ENCODE measurements at regions not wholly inside any gene's neighbourhood (a gene's known extent, or its start where the extent isn't known, plus 50 kb on each side); places are given as distances from the start of the nearest gene placed in this dataset.
"Not testable (repeated sequence)": the region's sequence is repeated elsewhere in the genome, so short reads cannot be mapped to it uniquely, and the experiment has no call there.

DNA sequence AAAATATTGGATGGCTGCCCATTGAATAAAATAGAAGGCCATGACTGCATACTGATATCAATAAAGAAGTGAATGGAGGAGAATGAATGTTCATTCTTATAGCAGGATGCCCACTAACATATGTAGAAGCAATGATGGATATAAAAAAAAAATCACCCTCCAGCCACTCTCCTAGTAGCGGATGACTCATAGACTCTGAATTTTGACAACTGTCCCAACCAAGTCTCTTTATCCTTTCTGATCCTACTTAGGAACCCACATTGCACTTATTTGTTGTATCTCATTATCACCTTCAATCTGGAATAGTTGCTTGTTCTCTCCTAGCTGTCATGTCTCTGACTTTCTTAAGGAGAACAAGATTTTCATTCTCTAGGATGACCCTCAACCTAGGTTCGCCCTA lies 429.9 kb downstream of the HS3ST3B1 start:
- H3K27ac ChIP-seq: no peak overlapping the region
- no peak overlapping the region for H3K27ac Mint-ChIP-seq
- TF ChIP-seq EZH2 (IDR thresholded peaks at IDR 0.05) (no peak), EZH2phosphoT487 (IDR thresholded peaks at IDR 0.05) (no peak), CTCF (IDR thresholded peaks at IDR 0.05) (no peak)
- no peak overlapping the region for H3K4me2 ChIP-seq
- H4K20me1 ChIP-seq (ENCODE audit: low read depth): no peaks in the 10 kb centered on the region
- DNase-seq (ENCODE audit: low spot score): no peak
- H3K4me1 Mint-ChIP-seq: peaks cover 8% of the 10 kb centered on the region
- H3K9me3 Mint-ChIP-seq: peaks cover 2% of the 10 kb centered on the region
- H3K36me3 Mint-ChIP-seq: no peaks in the 10 kb centered on the region
- H3K79me2 ChIP-seq (ENCODE audit: low read depth): no peaks in the 10 kb centered on the region
- H3K27me3 Mint-ChIP-seq (ENCODE audit: insufficient read depth, low read depth): peaks cover 3% of the 10 kb centered on the region
- H3K9ac ChIP-seq: no peak overlapping the region
- H2AFZ ChIP-seq (replicated peaks): no peak overlapping the region
- peaks cover 17% of the 10 kb centered on the region for H3K4me1 ChIP-seq
- H3K4me3 ChIP-seq: no peak overlapping the region
- H3K27me3 ChIP-seq: no peaks in the 10 kb centered on the region
- no peaks in the 10 kb centered on the region for H3K9me3 ChIP-seq (ENCODE audit: low read depth)
- H3K36me3 ChIP-seq: no peaks in the 10 kb centered on the region
- H3K4me3 Mint-ChIP-seq: no peak overlapping the region
- peaks cover 6% of the 10 kb centered on the region for H3F3A ChIP-seq (ENCODE audit: low read depth)

DNA sequence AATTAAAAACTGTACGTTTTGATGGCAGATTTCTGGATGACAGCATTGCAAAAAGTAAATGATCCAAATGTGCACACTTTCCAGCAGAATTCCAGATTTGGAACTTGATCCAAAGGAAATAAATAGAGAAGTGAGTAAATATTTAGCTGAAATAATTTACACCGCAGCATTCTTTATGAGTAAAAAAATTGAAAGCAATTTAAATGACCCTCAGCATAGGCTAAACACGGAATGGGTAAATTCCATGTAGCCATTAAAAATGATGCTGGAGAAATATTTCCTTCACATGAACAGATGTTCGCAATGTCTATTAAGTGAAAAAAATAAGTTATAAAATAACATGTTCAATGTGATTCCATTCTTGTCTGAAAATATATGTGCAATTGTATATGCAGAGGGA lies 424.8 kb downstream of the HS3ST3B1 start:
- peaks cover 3% of the 10 kb centered on the region for H3K27me3 Mint-ChIP-seq (ENCODE audit: insufficient read depth, low read depth)
- no peaks in the 10 kb centered on the region for H4K20me1 ChIP-seq (ENCODE audit: low read depth)
- TF ChIP-seq EZH2phosphoT487 (IDR thresholded peaks at IDR 0.05) (no peak), CTCF (IDR thresholded peaks at IDR 0.05) (no peak), EZH2 (IDR thresholded peaks at IDR 0.05) (no peak)
- peaks cover 8% of the 10 kb centered on the region for H3K4me1 Mint-ChIP-seq
- H2AFZ ChIP-seq (replicated peaks): no peak overlapping the region
- no peak for DNase-seq (ENCODE audit: low spot score)
- H3K4me3 Mint-ChIP-seq: no peak overlapping the region
- peaks cover 11% of the 10 kb centered on the region for H3K9me3 Mint-ChIP-seq
- no peaks in the 10 kb centered on the region for H3K27me3 ChIP-seq
- H3K9ac ChIP-seq: no peak overlapping the region
- H3K79me2 ChIP-seq (ENCODE audit: low read depth): no peaks in the 10 kb centered on the region
- H3K4me2 ChIP-seq: no peak overlapping the region
- H3K4me1 ChIP-seq: peaks cover 10% of the 10 kb centered on the region
- no peak overlapping the region for H3K27ac Mint-ChIP-seq
- H3K4me3 ChIP-seq: no peak overlapping the region
- H3K9me3 ChIP-seq (ENCODE audit: low read depth): no peaks in the 10 kb centered on the region
- H3F3A ChIP-seq (ENCODE audit: low read depth): peaks cover 6% of the 10 kb centered on the region
- H3K27ac ChIP-seq: no peak overlapping the region
- no peaks in the 10 kb centered on the region for H3K36me3 Mint-ChIP-seq
- H3K36me3 ChIP-seq: no peaks in the 10 kb centered on the region

GRCh38 chr17:14724770-14725169 lies 423.9 kb downstream of the HS3ST3B1 start:
- H3K9me3 ChIP-seq (ENCODE audit: low read depth): no peaks in the 10 kb centered on the region

GRCh38 chr17:14723349-14723748 lies 422.5 kb downstream of the HS3ST3B1 start:
- H3K27ac ChIP-seq; H3K27me3 Mint-ChIP-seq (ENCODE audit: insufficient read depth, low read depth); H3K4me3 ChIP-seq; H3K36me3 Mint-ChIP-seq; H3K9ac ChIP-seq; H3K27me3 ChIP-seq; H3K79me2 ChIP-seq (ENCODE audit: low read depth); H4K20me1 ChIP-seq (ENCODE audit: low read depth); DNase-seq (ENCODE audit: low spot score); H3K27ac Mint-ChIP-seq; H3K9me3 ChIP-seq (ENCODE audit: low read depth); H3F3A ChIP-seq (ENCODE audit: low read depth); H3K4me3 Mint-ChIP-seq; H2AFZ ChIP-seq (replicated peaks); H3K36me3 ChIP-seq; H3K4me2 ChIP-seq; H3K4me1 Mint-ChIP-seq: not testable (repeated sequence)
- H3K4me1 ChIP-seq: peaks cover 10% of the 10 kb centered on the region
- peaks cover 11% of the 10 kb centered on the region for H3K9me3 Mint-ChIP-seq

More at GRCh38 chr17:14724770-14725169, 423.9 kb downstream of the HS3ST3B1 start:
- Mint-ChIP-seq H3K4me1 (peaks cover 8% of the 10 kb centered on the region), H3K27me3 (ENCODE audit: insufficient read depth, low read depth) (peaks cover 3% of the 10 kb centered on the region), H3K4me3 (no peak overlapping the region), H3K27ac (no peak overlapping the region), H3K9me3 (peaks cover 11% of the 10 kb centered on the region), H3K36me3 (no peaks in the 10 kb centered on the region)
- H3K27me3 ChIP-seq: no peaks in the 10 kb centered on the region
- no peak overlapping the region for H2AFZ ChIP-seq (replicated peaks)
- TF ChIP-seq CTCF (IDR thresholded peaks at IDR 0.05) (no peak), EZH2 (IDR thresholded peaks at IDR 0.05) (no peak), EZH2phosphoT487 (IDR thresholded peaks at IDR 0.05) (no peak)
- no peak overlapping the region for H3K4me2 ChIP-seq
- no peaks in the 10 kb centered on the region for H3K79me2 ChIP-seq (ENCODE audit: low read depth)
- H3K36me3 ChIP-seq: no peaks in the 10 kb centered on the region
- H3K27ac ChIP-seq: no peak overlapping the region
- peaks cover 10% of the 10 kb centered on the region for H3K4me1 ChIP-seq
- no peak for DNase-seq (ENCODE audit: low spot score)
- H3K9ac ChIP-seq: no peak overlapping the region
- peaks cover 6% of the 10 kb centered on the region for H3F3A ChIP-seq (ENCODE audit: low read depth)
- no peak overlapping the region for H3K4me3 ChIP-seq
- no peaks in the 10 kb centered on the region for H4K20me1 ChIP-seq (ENCODE audit: low read depth)
